HL-60 (cell line): ENCODE measurements at regions not wholly inside any gene's neighbourhood (a gene's known extent, or its start where the extent isn't known, plus 50 kb on each side); places are given as distances from the start of the nearest gene placed in this dataset.

Experiments used
- DNase-seq, 2 experiments: peaks; one replicate each; pipeline ENCODE4 v3.0.0-alpha.2; 2010 to 2020; ENCODE audit warnings: low read depth in 1 of 2, low spot score in 1 of 2
- H3K27ac ChIP-seq: fragments of 250-450 bp; sonication (Bioruptor Pico); replicated peaks from 2 replicates; pipeline ENCODE4 v1.5.1; 2020; ENCODE audit warnings: mild to moderate bottlenecking, moderate library complexity
- H3K27me3 ChIP-seq: fragments of 250-450 bp; sonication (Bioruptor Pico); 2 replicates; pipeline ENCODE4 v1.5.1; 2021; ENCODE audit warnings: mild to moderate bottlenecking, moderate library complexity; ENCODE audit not compliant: insufficient read depth, poor library complexity, severe bottlenecking
- H3K4me3 ChIP-seq: replicated peaks from 2 replicates; pipeline ENCODE4 v1.5.1; 2011; ENCODE audit warnings: mild to moderate bottlenecking, control low read depth, low read length; ENCODE audit not compliant: insufficient read depth
- CTCF ChIP-seq: IDR thresholded peaks from one replicate; pipeline ENCODE4 v1.5.1; 2011; ENCODE audit warnings: low read length, control low read depth, inconsistent platforms; ENCODE audit not compliant: insufficient read depth
- GABPA ChIP-seq: IDR thresholded peaks from 2 replicates; pipeline ENCODE4 v1.6.1; 2012; ENCODE audit warnings: low read depth
- POLR2AphosphoS5 ChIP-seq: IDR thresholded peaks from 2 replicates; pipeline ENCODE4 v1.6.1; 2012; ENCODE audit warnings: low read depth
- REST ChIP-seq: IDR thresholded peaks from 2 replicates; pipeline ENCODE4 v1.6.1; 2012; ENCODE audit warnings: low read depth; ENCODE audit not compliant: insufficient replicate concordance
- SPI1 ChIP-seq: IDR thresholded peaks from 2 replicates; pipeline ENCODE4 v1.6.1; 2012; ENCODE audit warnings: low read depth, mild to moderate bottlenecking, borderline replicate concordance

GRCh38 chr18:77548790-77549420, 299.3 kb downstream of the GALR1 start:
- TF ChIP-seq REST (no peak), GABPA (no peak), CTCF (no peak), POLR2AphosphoS5 (no peak), SPI1 (no peak)
- H3K4me3 ChIP-seq: no peak overlapping the region
- H3K27me3 ChIP-seq: no peaks in the 10 kb centered on the region
- DNase-seq: no peak
- H3K27ac ChIP-seq: no peak overlapping the region

GRCh38 chr18:77550625-77551024, 301.0 kb downstream of the GALR1 start:
- no peaks in the 10 kb centered on the region for H3K27me3 ChIP-seq
- no peak overlapping the region for H3K4me3 ChIP-seq
- TF ChIP-seq SPI1: no peak
- no peak for TF ChIP-seq REST
- no peak for TF ChIP-seq CTCF
- TF ChIP-seq POLR2AphosphoS5: no peak
- TF ChIP-seq GABPA: no peak
- H3K27ac ChIP-seq: no peak overlapping the region
- no peak for DNase-seq

- no peak overlapping the region for H3K27ac ChIP-seq
- TF ChIP-seq REST: no peak
- TF ChIP-seq SPI1: no peak
- TF ChIP-seq POLR2AphosphoS5: no peak
- no peak for TF ChIP-seq GABPA
- TF ChIP-seq CTCF: no peak
- H3K27me3 ChIP-seq: no peaks in the 10 kb centered on the region
- DNase-seq: no peak
- no peak overlapping the region for H3K4me3 ChIP-seq
These were observed 301.4 kb downstream of the GALR1 start for GRCh38 chr18:77551055-77551454.
